B cell (primary cell): ENCODE measurements at regions not wholly inside any gene's neighbourhood (a gene's known extent, or its start where the extent isn't known, plus 50 kb on each side); places are given as distances from the start of the nearest gene placed in this dataset.

Source experiments
- ATAC-seq: fragments of 200-7000 bp; cut with Tn5 transposase; one replicate; pipeline ENCODE4 v1.10.0; 2021; ENCODE audit warnings: low read depth, mild to moderate bottlenecking, moderate number of reproducible peaks, moderate library complexity
- CTCF ChIA-PET: fragments of 350-600 bp; sonication (Branson Sonifier 250); formaldehyde crosslinking; loops from one replicate; lab custom pipeline; 2021; ENCODE audit warnings: antibody characterized with exemption, inconsistent platforms; lab: Charles Lee
- POLR2A ChIA-PET: fragments of 350-600 bp; sonication (Branson Sonifier 250); formaldehyde crosslinking; loops from one replicate; lab custom pipeline; 2021; ENCODE audit warnings: antibody characterized with exemption; lab: Charles Lee
- DNase-seq: peaks from one replicate; pipeline ENCODE4 v3.0.0; 2013
- H2AFZ ChIP-seq: 2 replicates; pipeline ENCODE4 v1.6.1; 2012; ENCODE audit warnings: mild to moderate bottlenecking, low read depth, low read length; ENCODE audit not compliant: insufficient read depth, poor library complexity, severe bottlenecking
- H3K27ac ChIP-seq, 2 donors: 1 replicate in 1 of 2; 2 replicates in 1 of 2; pipeline ENCODE4 v1.5.1; 2012 to 2013; ENCODE audit warnings: low read length in 2 of 2, mild to moderate bottlenecking in 2 of 2, moderate library complexity in 1 of 2
- H3K27me3 ChIP-seq, 4 experiments: fragments of 200-600 bp in 1 of 4; sonication (generic) in 1 of 4; replicated peaks in 1 of 4; 1 replicate in 2 of 4; 2 replicates in 2 of 4; pipeline versions ENCODE4 v1.6.1 to v1.7.0; 2013 to 2016; ENCODE audit warnings: low read length in 3 of 4, mild to moderate bottlenecking in 2 of 4, mixed read lengths in 1 of 4, moderate library complexity in 1 of 4; ENCODE audit not compliant: insufficient read depth in 4 of 4, control insufficient read depth in 3 of 4; ENCODE audit errors: control extremely low read depth in 1 of 4
- H3K36me3 ChIP-seq, 2 experiments: replicated peaks in 1 of 2; 1 replicate in 1 of 2; 2 replicates in 1 of 2; pipeline versions ENCODE4 v1.6.1 to v1.7.1; 2013; ENCODE audit warnings: low read length in 1 of 2; ENCODE audit not compliant: insufficient read depth in 2 of 2, control insufficient read depth in 1 of 2; ENCODE audit errors: control extremely low read depth in 1 of 2, extremely low read depth in 1 of 2
- H3K4me1 ChIP-seq, 2 donors: fragments of 200-600 bp in 1 of 2; sonication (generic) in 1 of 2; 1 replicate in 1 of 2; 2 replicates in 1 of 2; pipeline versions ENCODE4 v1.5.1 to v1.6.1; 2013 to 2017; ENCODE audit warnings: low read length in 2 of 2; ENCODE audit not compliant: control insufficient read depth in 2 of 2, insufficient read depth in 2 of 2
- H3K4me2 ChIP-seq: replicated peaks from 2 replicates; pipeline ENCODE3; 2012; ENCODE audit warnings: mild to moderate bottlenecking, low read depth, low read length; ENCODE audit not compliant: poor library complexity, severe bottlenecking
- H3K4me3 ChIP-seq, 5 experiments: fragments of 200-600 bp in 1 of 5; sonication (generic) in 1 of 5; 1 replicate in 3 of 5; 2 replicates in 2 of 5; pipeline versions ENCODE4 v1.5.1 to v1.7.0; 2011 to 2016; ENCODE audit warnings: low read length in 4 of 5, mild to moderate bottlenecking in 4 of 5, low read depth in 2 of 5, control low read depth in 1 of 5, moderate library complexity in 1 of 5; ENCODE audit not compliant: insufficient read depth in 1 of 5; ENCODE audit errors: control extremely low read depth in 1 of 5, extremely low read depth in 1 of 5
- H3K79me2 ChIP-seq: fragments of 200-600 bp; sonication (generic); one replicate; pipeline ENCODE4 v1.6.0; 2016; ENCODE audit warnings: low read length; ENCODE audit not compliant: control insufficient read depth, insufficient read depth
- H3K9ac ChIP-seq: fragments of 200-600 bp; sonication (generic); 2 replicates; pipeline ENCODE4 v1.6.1; 2017; ENCODE audit warnings: mild to moderate bottlenecking, low read length, moderate library complexity
- H3K9me3 ChIP-seq, 3 donors: one replicate each; pipeline versions ENCODE4 v1.6.1 to v1.7.1; 2013; ENCODE audit warnings: low read length in 2 of 3; ENCODE audit not compliant: control insufficient read depth in 2 of 3, insufficient read depth in 1 of 3; ENCODE audit errors: control extremely low read depth in 1 of 3
- H4K20me1 ChIP-seq: 2 replicates; pipeline ENCODE4 v1.6.0; 2012; ENCODE audit warnings: mild to moderate bottlenecking, low read length; ENCODE audit not compliant: insufficient read depth, control insufficient read depth, poor library complexity, severe bottlenecking
- H3K27ac Mint-ChIP-seq: one replicate; pipeline ENCODE4 v1.8.0; 2021; ENCODE audit warnings: mixed read lengths
- H3K27me3 Mint-ChIP-seq: one replicate; pipeline ENCODE4 v1.8.0; 2021; ENCODE audit warnings: mixed read lengths
- H3K4me1 Mint-ChIP-seq: one replicate; pipeline ENCODE4 v1.8.0; 2021; ENCODE audit warnings: mixed read lengths
- H3K4me3 Mint-ChIP-seq: one replicate; pipeline ENCODE4 v1.8.0; 2021; ENCODE audit warnings: mixed read lengths
- H3K9me3 Mint-ChIP-seq: one replicate; pipeline ENCODE4 v1.8.0; 2022; ENCODE audit warnings: mixed read lengths; ENCODE audit not compliant: insufficient read depth
- EZH2 ChIP-seq: IDR thresholded peaks from 2 replicates; pipeline ENCODE4 v1.6.1; 2012; ENCODE audit warnings: borderline replicate concordance, low read depth, mild to moderate bottlenecking, moderate library complexity, low read length; ENCODE audit not compliant: insufficient read depth, poor library complexity, severe bottlenecking
- WGBS: methylation state at CpG from one replicate; pipeline ENCODE4 v1.1.5; 2013; ENCODE audit warnings: missing lambda C conversion rate; ENCODE audit not compliant: insufficient coverage; 5-methylcytosine and 5-hydroxymethylcytosine counted together
- intact Hi-C: fragments of 100-400 bp; cut with micrococcal nuclease; formaldehyde crosslinking; loops from one replicate; pipeline ENCODE4 v1.10.0; 2022
- TF ChIP-seq, protein P1 (sequence below): fragments of 200-600 bp; IDR thresholded peaks from one replicate; pipeline ENCODE4 v1.8.0; 2022; ENCODE audit warnings: antibody characterized with exemption, mild to moderate bottlenecking

DNA sequence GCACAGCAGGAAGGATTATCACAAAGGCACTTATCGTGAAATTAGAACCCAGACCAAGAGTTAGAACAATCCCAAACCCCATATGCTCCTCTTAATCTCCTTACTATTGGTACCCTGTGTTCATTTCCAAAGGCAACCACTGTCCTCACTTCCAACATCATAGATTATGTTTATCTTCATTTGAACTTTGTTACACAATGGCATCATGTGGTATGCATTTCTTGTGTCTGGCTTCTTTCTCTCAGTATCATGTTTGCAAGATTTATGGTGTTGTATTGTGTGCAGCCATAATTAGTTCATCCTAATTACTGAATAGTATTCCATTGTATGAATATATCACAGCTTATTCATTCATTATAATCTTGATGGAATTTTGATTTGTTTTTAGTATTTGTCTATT lies 124.6 kb upstream of the SEC61G start:
- Histone ChIP-seq H3K27me3 (peaks cover 0 to 6% (median 2%) of the 10 kb centered on the region in 4 experiments), H3K4me3 (no peak overlapping the region), H3K36me3 (no peaks in the 10 kb centered on the region), H3K4me1 (no peaks in the 10 kb centered on the region), H3K9me3 (peaks cover 0 to 6% (median 0%) of the 10 kb centered on the region in 3 donors), H3K9ac (no peak overlapping the region), H4K20me1 (no peaks in the 10 kb centered on the region), H3K4me2 (no peak overlapping the region), H3K27ac (no peak overlapping the region), H3K79me2 (no peaks in the 10 kb centered on the region), H2AFZ (no peak overlapping the region)
- ChIA-PET POLR2A (no interaction called here), CTCF (no interaction called here)
- no peak for TF ChIP-seq EZH2
- TF ChIP-seq, protein P1, sequence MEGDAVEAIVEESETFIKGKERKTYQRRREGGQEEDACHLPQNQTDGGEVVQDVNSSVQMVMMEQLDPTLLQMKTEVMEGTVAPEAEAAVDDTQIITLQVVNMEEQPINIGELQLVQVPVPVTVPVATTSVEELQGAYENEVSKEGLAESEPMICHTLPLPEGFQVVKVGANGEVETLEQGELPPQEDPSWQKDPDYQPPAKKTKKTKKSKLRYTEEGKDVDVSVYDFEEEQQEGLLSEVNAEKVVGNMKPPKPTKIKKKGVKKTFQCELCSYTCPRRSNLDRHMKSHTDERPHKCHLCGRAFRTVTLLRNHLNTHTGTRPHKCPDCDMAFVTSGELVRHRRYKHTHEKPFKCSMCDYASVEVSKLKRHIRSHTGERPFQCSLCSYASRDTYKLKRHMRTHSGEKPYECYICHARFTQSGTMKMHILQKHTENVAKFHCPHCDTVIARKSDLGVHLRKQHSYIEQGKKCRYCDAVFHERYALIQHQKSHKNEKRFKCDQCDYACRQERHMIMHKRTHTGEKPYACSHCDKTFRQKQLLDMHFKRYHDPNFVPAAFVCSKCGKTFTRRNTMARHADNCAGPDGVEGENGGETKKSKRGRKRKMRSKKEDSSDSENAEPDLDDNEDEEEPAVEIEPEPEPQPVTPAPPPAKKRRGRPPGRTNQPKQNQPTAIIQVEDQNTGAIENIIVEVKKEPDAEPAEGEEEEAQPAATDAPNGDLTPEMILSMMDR = no peak
- intact Hi-C loops = no loop called here
- no peak for DNase-seq
- ATAC-seq = no peak
- Mint-ChIP-seq H3K9me3 (no peaks in the 10 kb centered on the region), H3K27me3 (peaks cover 17% of the 10 kb centered on the region), H3K4me1 (no peaks in the 10 kb centered on the region), H3K27ac (no peak overlapping the region), H3K4me3 (no peak overlapping the region)
- no CpG with 5 or more reads among the region's 1 CpG for WGBS

DNA sequence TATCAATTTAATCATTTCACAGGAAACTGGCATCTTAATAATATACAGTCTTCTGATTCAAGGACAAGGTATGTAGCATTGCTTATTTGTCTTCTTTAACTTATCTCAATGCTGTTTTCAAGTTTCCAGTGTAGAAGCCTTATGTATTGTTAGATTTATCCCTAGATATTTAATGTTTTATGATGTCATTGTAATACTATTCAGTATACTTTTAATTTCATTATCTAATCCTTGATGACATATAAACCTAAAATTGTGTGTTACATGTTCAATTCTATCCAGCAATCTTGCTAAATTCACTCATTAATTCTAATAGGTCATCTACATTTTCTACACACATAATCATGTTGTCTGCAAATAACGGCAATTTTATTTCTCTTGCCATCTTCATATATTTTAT lies 126.3 kb upstream of the SEC61G start:
- DNase-seq (no peak), ATAC-seq (no peak)
- H3K9ac ChIP-seq = no peak overlapping the region
- POLR2A ChIA-PET = no interaction called here
- intact Hi-C loops = no loop called here
- no peaks in the 10 kb centered on the region for H3K4me1 ChIP-seq
- Mint-ChIP-seq H3K4me3 (no peak overlapping the region), H3K27ac (no peak overlapping the region), H3K4me1 (no peaks in the 10 kb centered on the region), H3K27me3 (peaks cover 24% of the 10 kb centered on the region), H3K9me3 (no peaks in the 10 kb centered on the region)
- no peaks in the 10 kb centered on the region for H3K79me2 ChIP-seq
- H3K4me2 ChIP-seq = no peak overlapping the region
- no peak overlapping the region for H2AFZ ChIP-seq
- H3K27me3 ChIP-seq = peaks cover 0 to 8% (median 3%) of the 10 kb centered on the region in 4 experiments
- CTCF ChIA-PET = no interaction called here
- no peak overlapping the region for H3K4me3 ChIP-seq
- no CpG with 5 or more reads among the region's 1 CpG for WGBS
- peaks cover 0 to 8% (median 0%) of the 10 kb centered on the region in 3 donors for H3K9me3 ChIP-seq
- H3K36me3 ChIP-seq = no peaks in the 10 kb centered on the region
- TF ChIP-seq, protein P1 = no peak
- TF ChIP-seq EZH2 = no peak
- no peak overlapping the region for H3K27ac ChIP-seq
- no peaks in the 10 kb centered on the region for H4K20me1 ChIP-seq
